C4-2B (cell line): ENCODE measurements at regions not wholly inside any gene's neighbourhood (a gene's known extent, or its start where the extent isn't known, plus 50 kb on each side); places are given as distances from the start of the nearest gene placed in this dataset.

Experiments used
- ZFX ChIP-seq: fragments of 450-650 bp; IDR thresholded peaks from 2 replicates; pipeline ENCODE4 v1.6.1; 2017
- TF ChIP-seq, protein P1 (sequence below): fragments of 450-650 bp; conservative IDR thresholded peaks from 2 replicates; pipeline ENCODE4 v1.5.1; 2017; ENCODE audit warnings: mild to moderate bottlenecking

- TF ChIP-seq, protein P1, sequence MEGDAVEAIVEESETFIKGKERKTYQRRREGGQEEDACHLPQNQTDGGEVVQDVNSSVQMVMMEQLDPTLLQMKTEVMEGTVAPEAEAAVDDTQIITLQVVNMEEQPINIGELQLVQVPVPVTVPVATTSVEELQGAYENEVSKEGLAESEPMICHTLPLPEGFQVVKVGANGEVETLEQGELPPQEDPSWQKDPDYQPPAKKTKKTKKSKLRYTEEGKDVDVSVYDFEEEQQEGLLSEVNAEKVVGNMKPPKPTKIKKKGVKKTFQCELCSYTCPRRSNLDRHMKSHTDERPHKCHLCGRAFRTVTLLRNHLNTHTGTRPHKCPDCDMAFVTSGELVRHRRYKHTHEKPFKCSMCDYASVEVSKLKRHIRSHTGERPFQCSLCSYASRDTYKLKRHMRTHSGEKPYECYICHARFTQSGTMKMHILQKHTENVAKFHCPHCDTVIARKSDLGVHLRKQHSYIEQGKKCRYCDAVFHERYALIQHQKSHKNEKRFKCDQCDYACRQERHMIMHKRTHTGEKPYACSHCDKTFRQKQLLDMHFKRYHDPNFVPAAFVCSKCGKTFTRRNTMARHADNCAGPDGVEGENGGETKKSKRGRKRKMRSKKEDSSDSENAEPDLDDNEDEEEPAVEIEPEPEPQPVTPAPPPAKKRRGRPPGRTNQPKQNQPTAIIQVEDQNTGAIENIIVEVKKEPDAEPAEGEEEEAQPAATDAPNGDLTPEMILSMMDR: no peak
- no peak for TF ChIP-seq ZFX
Observed at GRCh38 chr19:30762651-30763050, 390.5 kb downstream of the ZNF536 start.
